CD14-positive monocyte (primary cell): ENCODE measurements at regions not wholly inside any gene's neighbourhood (a gene's known extent, or its start where the extent isn't known, plus 50 kb on each side); places are given as distances from the start of the nearest gene placed in this dataset.

Source experiments
- DNase-seq, 3 donors: peaks; one replicate each; pipeline ENCODE4 v3.0.0-alpha.2; 2011 to 2022
- H2AFZ ChIP-seq: 2 replicates; pipeline ENCODE4 v1.6.0; 2012; ENCODE audit warnings: mild to moderate bottlenecking, low read depth, low read length, inconsistent platforms; ENCODE audit not compliant: insufficient read depth, poor library complexity, severe bottlenecking
- H3K27ac ChIP-seq, 2 donors: 1 replicate in 1 of 2; 2 replicates in 1 of 2; pipeline ENCODE4 v1.5.1; 2012 to 2013; ENCODE audit warnings: low read length in 2 of 2, control low read depth in 1 of 2, inconsistent platforms in 1 of 2, low read depth in 1 of 2, mild to moderate bottlenecking in 1 of 2
- H3K27me3 ChIP-seq, 2 donors: one replicate each; pipeline versions ENCODE4 v1.6.0 to v1.6.1; 2011 to 2013; ENCODE audit warnings: low read length in 2 of 2; ENCODE audit not compliant: control insufficient read depth in 2 of 2, insufficient read depth in 2 of 2
- H3K36me3 ChIP-seq, 2 donors: replicated peaks in 1 of 2; 1 replicate in 1 of 2; 2 replicates in 1 of 2; pipeline versions ENCODE4 v1.5.1 to v1.6.1; 2012 to 2013; ENCODE audit warnings: low read length in 2 of 2, control low read depth in 1 of 2, inconsistent platforms in 1 of 2, mild to moderate bottlenecking in 1 of 2; ENCODE audit not compliant: insufficient read depth in 2 of 2, control insufficient read depth in 1 of 2
- H3K4me1 ChIP-seq, 2 donors: 1 replicate in 1 of 2; 2 replicates in 1 of 2; pipeline versions ENCODE4 v1.5.1 to v1.6.1; 2012 to 2013; ENCODE audit warnings: low read length in 2 of 2, control low read depth in 1 of 2, inconsistent platforms in 1 of 2, mild to moderate bottlenecking in 1 of 2, moderate library complexity in 1 of 2; ENCODE audit not compliant: insufficient read depth in 2 of 2, control insufficient read depth in 1 of 2
- H3K4me2 ChIP-seq: replicated peaks from 2 replicates; pipeline ENCODE3; 2012; ENCODE audit warnings: low read length, moderate library complexity, mild to moderate bottlenecking; ENCODE audit not compliant: poor library complexity, severe bottlenecking; ENCODE audit errors: extremely low read depth
- H3K4me3 ChIP-seq, 3 experiments: fragments of 200-600 bp in 1 of 3; sonication (generic) in 1 of 3; replicated peaks in 1 of 3; 1 replicate in 2 of 3; 2 replicates in 1 of 3; pipeline ENCODE4 v1.5.1; 2011 to 2013; ENCODE audit warnings: low read length in 3 of 3, mild to moderate bottlenecking in 3 of 3, control low read depth in 2 of 3, low read depth in 2 of 3, inconsistent platforms in 1 of 3, moderate library complexity in 1 of 3
- H3K79me2 ChIP-seq: 2 replicates; pipeline ENCODE4 v1.6.0; 2012; ENCODE audit warnings: mild to moderate bottlenecking, control low read depth, inconsistent platforms, low read length, moderate library complexity; ENCODE audit not compliant: insufficient read depth
- H3K9ac ChIP-seq: 2 replicates; pipeline ENCODE4 v1.6.0; 2017; ENCODE audit warnings: low read length, mild to moderate bottlenecking; ENCODE audit not compliant: insufficient read depth, poor library complexity, severe bottlenecking
- H3K9me3 ChIP-seq, 2 donors: replicated peaks in 1 of 2; 1 replicate in 1 of 2; 2 replicates in 1 of 2; pipeline versions ENCODE4 v1.5.1 to v1.6.1; 2012 to 2013; ENCODE audit warnings: low read length in 2 of 2, control low read depth in 1 of 2; ENCODE audit not compliant: control insufficient read depth in 1 of 2, insufficient read depth in 1 of 2
- H4K20me1 ChIP-seq: 2 replicates; pipeline ENCODE4 v1.6.0; 2012; ENCODE audit warnings: mild to moderate bottlenecking, low read length, control low read depth, moderate library complexity; ENCODE audit not compliant: insufficient read depth
- H3K27ac Mint-ChIP-seq, 7 donors: one replicate each; pipeline ENCODE4 v1.8.0; 2020; ENCODE audit warnings: mild to moderate bottlenecking in 7 of 7, mixed read lengths in 7 of 7, moderate library complexity in 6 of 7, inconsistent platforms in 2 of 7
- H3K27me3 Mint-ChIP-seq, 3 donors: one replicate each; pipeline ENCODE4 v1.8.0; 2021 to 2022; ENCODE audit warnings: low read depth in 3 of 3, mild to moderate bottlenecking in 3 of 3, mixed read lengths in 3 of 3, moderate library complexity in 3 of 3, inconsistent platforms in 1 of 3
- H3K36me3 Mint-ChIP-seq, 2 donors: one replicate each; pipeline ENCODE4 v1.8.0; 2020; ENCODE audit warnings: mixed read lengths in 2 of 2, inconsistent platforms in 1 of 2, mild to moderate bottlenecking in 1 of 2
- H3K4me1 Mint-ChIP-seq: one replicate; pipeline ENCODE4 v1.8.0; 2020; ENCODE audit warnings: mild to moderate bottlenecking, mixed read lengths
- H3K4me3 Mint-ChIP-seq, 2 donors: one replicate each; pipeline ENCODE4 v1.8.0; 2020; ENCODE audit warnings: mild to moderate bottlenecking in 2 of 2, mixed read lengths in 2 of 2, moderate library complexity in 1 of 2
- H3K9me3 Mint-ChIP-seq, 7 donors: one replicate each; pipeline ENCODE4 v1.8.0; 2020 to 2022; ENCODE audit warnings: mixed read lengths in 7 of 7, mild to moderate bottlenecking in 6 of 7, moderate library complexity in 6 of 7, inconsistent platforms in 2 of 7
- CTCF ChIP-seq: fragments of 200-600 bp; IDR thresholded peaks from one replicate; pipeline ENCODE4 v1.8.0; 2022; ENCODE audit warnings: antibody characterized with exemption, mild to moderate bottlenecking
- WGBS: methylation state at CpG from one replicate; pipeline ENCODE4 v1.1.5; 2013; ENCODE audit warnings: missing lambda C conversion rate; ENCODE audit not compliant: insufficient coverage; 5-methylcytosine and 5-hydroxymethylcytosine counted together
- intact Hi-C, 2 donors: fragments of 100-400 bp; cut with micrococcal nuclease; formaldehyde crosslinking; loops; one replicate each; pipeline versions ENCODE4 v1.15.0 to v1.15.1; 2023

- peaks cover 0 to 5% (median 0%) of the 10 kb centered on the region in 7 donors for H3K9me3 Mint-ChIP-seq
- peaks cover 45 to 51% of the 10 kb centered on the region in 2 donors for H3K4me1 ChIP-seq
- H3K27ac ChIP-seq, result peak overlapping the region; percentile 57 to 85
- no peaks in the 10 kb centered on the region for H4K20me1 ChIP-seq
- no peak for TF ChIP-seq CTCF
- H3K27ac Mint-ChIP-seq, result peak overlapping the region; percentile 86 to 96 (median 93)
- H3K36me3 Mint-ChIP-seq, result no peaks in the 10 kb centered on the region
- peak overlapping the region; percentile 88 for H2AFZ ChIP-seq
- H3K4me3 ChIP-seq, result peak overlapping the region; percentile 67 to 88 (median 77)
- peak overlapping the region; percentile 74 for H3K9ac ChIP-seq
- peaks cover 40% of the 10 kb centered on the region for H3K4me1 Mint-ChIP-seq
- under 1% methylated on average over 49 of the region's 62 CpGs for WGBS
- H3K27me3 Mint-ChIP-seq, result peaks cover 24 to 33% (median 26%) of the 10 kb centered on the region in 3 donors
- no peaks in the 10 kb centered on the region for H3K9me3 ChIP-seq
- H3K27me3 ChIP-seq, result peaks cover 6 to 13% of the 10 kb centered on the region in 2 donors
- intact Hi-C loops, result loop anchor here (1.0 to 10.0 kb wide), 5 partner anchors 81 to 603 kb away; partner anchors contain the start of genes SSBP3 (in 1 of the 2) and YIPF1 (in 1 of the 2)
- peak overlapping the region; percentile 98 for H3K4me2 ChIP-seq
- no peaks in the 10 kb centered on the region for H3K79me2 ChIP-seq
- peak; percentile 79 to 88 (median 85) for DNase-seq
- peak overlapping the region; percentile 87 to 97 for H3K4me3 Mint-ChIP-seq
- H3K36me3 ChIP-seq, result no peaks in the 10 kb centered on the region
These were observed 59.8 kb upstream of the ACOT11 start for GRCh38 chr1:54488065-54488750.

GRCh38 chr1:54487571-54488050 lies 60.4 kb upstream of the ACOT11 start:
- Mint-ChIP-seq H3K36me3 (no peaks in the 10 kb centered on the region), H3K4me3 (peak overlapping the region; percentile 87 to 97), H3K9me3 (peaks cover 0 to 5% (median 0%) of the 10 kb centered on the region in 7 donors), H3K4me1 (peaks cover 40% of the 10 kb centered on the region), H3K27me3 (peaks cover 24 to 33% (median 26%) of the 10 kb centered on the region in 3 donors), H3K27ac (peak overlapping the region in 6 of 7 donors; percentile 18 to 86 (median 56))
- peaks cover 6 to 13% of the 10 kb centered on the region in 2 donors for H3K27me3 ChIP-seq
- TF ChIP-seq CTCF, result no peak
- peak overlapping the region in 1 of 2 donors; percentile 26 for H3K27ac ChIP-seq
- peak overlapping the region; percentile 88 for H2AFZ ChIP-seq
- peak in 1 of 3 donors; percentile 31 for DNase-seq
- peak overlapping the region; percentile 98 for H3K4me2 ChIP-seq
- peak overlapping the region; percentile 47 to 88 (median 53) for H3K4me3 ChIP-seq
- peak overlapping the region; percentile 74 for H3K9ac ChIP-seq
- no peaks in the 10 kb centered on the region for H3K36me3 ChIP-seq
- peaks cover 45 to 51% of the 10 kb centered on the region in 2 donors for H3K4me1 ChIP-seq
- no peaks in the 10 kb centered on the region for H3K79me2 ChIP-seq
- H4K20me1 ChIP-seq, result no peaks in the 10 kb centered on the region
- intact Hi-C loops, result loop anchor here (1.0 to 10.0 kb wide), 5 partner anchors 80 to 603 kb away; partner anchors contain the start of genes SSBP3 (in 1 of the 2) and YIPF1 (in 1 of the 2)
- H3K9me3 ChIP-seq, result no peaks in the 10 kb centered on the region
- 0% methylated on average over 8 of the region's 21 CpGs for WGBS
